ENCODE measurements at regions not wholly inside any gene's neighbourhood (a gene's known extent, or its start where the extent isn't known, plus 50 kb on each side); places are given as distances from the start of the nearest gene placed in this dataset.

GRCh38 chr4:128513664-128514484 is 226.3 kb upstream of the PGRMC2 start:
- H3K9me3 ChIP-seq: no peaks in the 10 kb centered on the region
- H3K36me3 ChIP-seq: no peaks in the 10 kb centered on the region
- H3K4me3 ChIP-seq: no peak overlapping the region
- peaks cover 3 to 16% (median 11%) of the 10 kb centered on the region in 4 donors for H3K4me1 ChIP-seq
- ATAC-seq (ENCODE audit: low FRiP score in 2 of 2): no peak
- WGBS, 2 donors: 91 to 96% methylated on average over 3 of the region's 3 CpGs
- no peak for TF ChIP-seq POLR2A (IDR thresholded peaks at IDR 0.05)
- TF ChIP-seq EP300 (IDR thresholded peaks at IDR 0.05): no peak
- TF ChIP-seq CTCF (IDR thresholded peaks at IDR 0.05): no peak
- TF ChIP-seq POLR2AphosphoS5 (IDR thresholded peaks at IDR 0.05): no peak
- no peaks in the 10 kb centered on the region for H3K27me3 ChIP-seq
- DNase-seq: no peak
- H3K27ac ChIP-seq: no peak overlapping the region

- ATAC-seq (ENCODE audit: low FRiP score in 2 of 2) (no peak), DNase-seq (no peak)
- H3K9me3 ChIP-seq: no peaks in the 10 kb centered on the region
- no peak overlapping the region for H3K27ac ChIP-seq
- peaks cover 3 to 15% (median 7%) of the 10 kb centered on the region in 4 donors for H3K4me1 ChIP-seq
- no peak for TF ChIP-seq CTCF (IDR thresholded peaks at IDR 0.05)
- TF ChIP-seq POLR2AphosphoS5 (IDR thresholded peaks at IDR 0.05): no peak
- TF ChIP-seq POLR2A (IDR thresholded peaks at IDR 0.05): no peak
- TF ChIP-seq EP300 (IDR thresholded peaks at IDR 0.05): no peak
- no peak overlapping the region for H3K4me3 ChIP-seq
- no peaks in the 10 kb centered on the region for H3K36me3 ChIP-seq
- no peaks in the 10 kb centered on the region for H3K27me3 ChIP-seq
Measured at GRCh38 chr4:128512767-128513322, 225.2 kb upstream of the PGRMC2 start.

GRCh38 chr4:128512161-128512560 is 224.5 kb upstream of the PGRMC2 start:
- Histone ChIP-seq H3K9me3 (no peaks in the 10 kb centered on the region), H3K27me3 (no peaks in the 10 kb centered on the region), H3K36me3 (no peaks in the 10 kb centered on the region), H3K4me1 (peaks cover 0 to 8% (median 4%) of the 10 kb centered on the region in 4 donors), H3K4me3 (no peak overlapping the region), H3K27ac (no peak overlapping the region)
- TF ChIP-seq CTCF (IDR thresholded peaks at IDR 0.05): no peak
- TF ChIP-seq POLR2A (IDR thresholded peaks at IDR 0.05): no peak
- no peak for TF ChIP-seq EP300 (IDR thresholded peaks at IDR 0.05)
- no peak for TF ChIP-seq POLR2AphosphoS5 (IDR thresholded peaks at IDR 0.05)
- whole genome bisulfite sequencing, 2 donors: 95 to 97% methylated on average over 5 of the region's 5 CpGs
- DNase-seq (no peak), ATAC-seq (ENCODE audit: low FRiP score in 2 of 2) (no peak)

- WGBS, 2 donors: 70 to 87% methylated on average over 2 of the region's 2 CpGs
- Histone ChIP-seq H3K9me3 (no peaks in the 10 kb centered on the region), H3K27ac (no peak overlapping the region), H3K36me3 (no peaks in the 10 kb centered on the region), H3K27me3 (no peaks in the 10 kb centered on the region), H3K4me1 (peaks cover 0 to 3% (median 0%) of the 10 kb centered on the region in 4 donors), H3K4me3 (no peak overlapping the region)
- DNase-seq (no peak), ATAC-seq (ENCODE audit: low FRiP score in 2 of 2) (no peak)
- TF ChIP-seq EP300 (IDR thresholded peaks at IDR 0.05) (no peak), CTCF (IDR thresholded peaks at IDR 0.05) (no peak), POLR2A (IDR thresholded peaks at IDR 0.05) (no peak), POLR2AphosphoS5 (IDR thresholded peaks at IDR 0.05) (no peak)
Measured at GRCh38 chr4:128510850-128511249, 223.2 kb upstream of the PGRMC2 start.

Data from upper lobe of left lung (tissue), 6 donors.